ENCODE measurements at regions not wholly inside any gene's neighbourhood (a gene's known extent, or its start where the extent isn't known, plus 50 kb on each side); places are given as distances from the start of the nearest gene placed in this dataset.

DNA sequence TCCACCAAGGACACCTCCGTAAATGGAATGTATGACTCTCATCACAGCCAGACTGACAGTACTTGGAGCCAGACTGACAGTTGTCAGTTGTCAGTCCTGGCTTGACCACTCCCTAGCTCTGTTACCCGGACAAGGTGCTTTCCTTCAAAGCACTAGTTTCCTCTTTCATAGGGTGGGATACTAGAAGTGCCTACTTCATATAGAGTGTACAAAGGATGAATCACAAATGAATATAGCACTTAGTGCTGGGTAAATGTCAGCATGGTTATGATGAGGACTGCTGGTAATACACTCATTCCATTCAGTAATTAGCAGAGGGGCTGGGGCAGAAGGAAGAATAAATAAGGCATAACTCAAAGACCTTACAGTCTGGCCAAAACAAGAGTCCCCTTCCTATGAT, 91.4 kb downstream of the ARL4C start:
- TF ChIP-seq EZH2 (IDR thresholded peaks at IDR 0.05) (no peak), FOXP2 (optimal IDR thresholded peaks at IDR 0.05; ENCODE audit: control extremely low read depth, extremely low read length, insufficient read depth) (no peak), POLR2AphosphoS5 (IDR thresholded peaks at IDR 0.05; ENCODE audit: borderline replicate concordance, low read depth, low read length) (no peak)
